ENCODE measurements at regions not wholly inside any gene's neighbourhood (a gene's known extent, or its start where the extent isn't known, plus 50 kb on each side); places are given as distances from the start of the nearest gene placed in this dataset.
"Not testable (repeated sequence)": the region's sequence is repeated elsewhere in the genome, so short reads cannot be mapped to it uniquely, and the experiment has no call there.

- Histone ChIP-seq H3K9ac (ENCODE audit: low read depth, low read length) (no peak overlapping the region), H3K9me3 (ENCODE audit: control insufficient read depth, insufficient read depth, low read length) (no peaks in the 10 kb centered on the region), H3K36me3 (ENCODE audit: insufficient read depth, low read length) (no peaks in the 10 kb centered on the region), H3K4me1 (ENCODE audit: insufficient read depth, low read length) (peaks cover 14% of the 10 kb centered on the region)
Observed at GRCh38 chr3:193822492-193823212, 229.6 kb downstream of the OPA1 start.

DNA sequence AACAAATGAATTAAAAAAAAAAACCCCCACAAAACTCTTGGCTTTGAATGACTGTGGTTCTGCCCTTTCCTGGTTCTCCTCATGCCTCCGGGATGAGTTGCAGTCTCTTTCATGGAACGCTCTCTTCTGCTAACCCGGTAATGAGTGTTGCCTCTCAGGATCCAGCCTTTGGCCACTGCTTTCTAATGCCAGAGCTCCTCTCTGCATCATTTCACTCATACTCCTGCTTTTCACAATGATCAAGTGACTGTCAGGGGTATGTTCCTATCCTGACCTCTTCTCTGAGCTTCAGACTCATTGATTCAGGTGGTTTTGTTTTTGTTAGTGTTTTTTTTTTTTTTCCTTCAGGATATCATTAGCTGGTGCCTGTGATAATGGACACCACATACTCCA is 230.2 kb downstream of the OPA1 start:
- H3K9ac ChIP-seq (ENCODE audit: low read depth, low read length); H3K36me3 ChIP-seq (ENCODE audit: insufficient read depth, low read length); H3K9me3 ChIP-seq (ENCODE audit: control insufficient read depth, insufficient read depth, low read length): not testable (repeated sequence)
- peaks cover 14% of the 10 kb centered on the region for H3K4me1 ChIP-seq (ENCODE audit: insufficient read depth, low read length)

- Histone ChIP-seq H3K9ac (ENCODE audit: low read depth, low read length) (no peak overlapping the region), H3K9me3 (ENCODE audit: control insufficient read depth, insufficient read depth, low read length) (no peaks in the 10 kb centered on the region), H3K36me3 (ENCODE audit: insufficient read depth, low read length) (no peaks in the 10 kb centered on the region), H3K4me1 (ENCODE audit: insufficient read depth, low read length) (peaks cover 14% of the 10 kb centered on the region)
Observed at GRCh38 chr3:193824365-193824764, 231.4 kb downstream of the OPA1 start.

DNA sequence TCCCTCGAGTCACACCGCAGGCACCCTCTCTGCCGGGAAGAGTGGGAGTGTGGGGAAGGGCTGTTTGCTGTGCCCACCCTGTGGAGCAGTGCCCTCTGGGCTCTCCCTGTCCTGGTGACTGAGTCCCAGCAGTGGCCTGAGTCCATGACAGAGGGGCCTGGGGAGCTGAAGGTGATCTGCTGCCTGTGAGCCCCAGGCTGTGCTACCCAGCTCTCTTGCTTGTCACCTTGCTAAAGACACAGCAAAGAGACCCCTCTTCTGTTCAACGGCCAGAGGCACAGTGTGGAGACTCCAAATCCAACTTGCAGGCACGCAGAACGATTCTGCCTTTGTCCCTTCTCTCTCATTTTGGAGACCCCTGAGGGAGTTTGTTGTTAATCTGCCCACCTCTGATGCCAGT is 232.6 kb downstream of the OPA1 start:
- H3K36me3 ChIP-seq (ENCODE audit: insufficient read depth, low read length): no peaks in the 10 kb centered on the region
- peaks cover 14% of the 10 kb centered on the region for H3K4me1 ChIP-seq (ENCODE audit: insufficient read depth, low read length)
- no peak overlapping the region for H3K9ac ChIP-seq (ENCODE audit: low read depth, low read length)
- no peaks in the 10 kb centered on the region for H3K9me3 ChIP-seq (ENCODE audit: control insufficient read depth, insufficient read depth, low read length)

GRCh38 chr3:193826159-193826795 is 233.3 kb downstream of the OPA1 start:
- Histone ChIP-seq H3K36me3 (ENCODE audit: insufficient read depth, low read length) (no peaks in the 10 kb centered on the region), H3K4me1 (ENCODE audit: insufficient read depth, low read length) (peaks cover 14% of the 10 kb centered on the region), H3K9me3 (ENCODE audit: control insufficient read depth, insufficient read depth, low read length) (no peaks in the 10 kb centered on the region), H3K9ac (ENCODE audit: low read depth, low read length) (no peak overlapping the region)

DNA sequence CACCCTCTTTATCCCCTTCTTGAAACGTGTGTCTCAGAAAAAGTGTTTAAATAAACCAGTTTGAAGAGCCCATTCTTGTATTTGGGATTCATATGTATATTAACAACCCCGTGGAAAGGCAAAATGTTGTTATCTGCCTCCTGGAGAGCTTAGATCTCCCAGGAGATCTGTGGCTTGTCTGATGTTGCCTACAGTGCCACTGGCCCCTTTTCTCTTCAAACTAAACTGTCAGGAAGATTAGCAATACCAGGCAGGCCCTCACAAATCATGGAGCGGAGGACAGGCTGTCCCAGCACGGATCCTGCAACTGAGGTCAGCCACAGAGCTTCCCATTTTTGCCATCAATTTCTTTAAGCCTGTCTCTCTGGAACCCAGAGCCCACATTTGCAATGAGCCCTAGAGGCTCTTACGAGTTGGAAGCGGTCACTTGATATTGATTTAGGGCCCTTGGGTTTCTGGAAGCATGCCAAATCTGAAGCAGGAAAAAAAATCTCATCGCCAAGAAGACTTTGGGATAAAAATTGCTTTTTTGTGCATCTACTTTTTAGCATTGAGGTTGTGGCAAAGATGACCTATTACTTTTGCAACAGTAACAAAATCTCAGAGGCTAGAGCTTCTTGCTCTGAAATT is 234.1 kb downstream of the OPA1 start:
- H3K9me3 ChIP-seq (ENCODE audit: control insufficient read depth, insufficient read depth, low read length): no peaks in the 10 kb centered on the region
- peaks cover 14% of the 10 kb centered on the region for H3K4me1 ChIP-seq (ENCODE audit: insufficient read depth, low read length)
- H3K36me3 ChIP-seq (ENCODE audit: insufficient read depth, low read length): no peaks in the 10 kb centered on the region
- no peak overlapping the region for H3K9ac ChIP-seq (ENCODE audit: low read depth, low read length)

- Histone ChIP-seq H3K4me1 (ENCODE audit: insufficient read depth, low read length) (peaks cover 14% of the 10 kb centered on the region), H3K9me3 (ENCODE audit: control insufficient read depth, insufficient read depth, low read length) (no peaks in the 10 kb centered on the region), H3K36me3 (ENCODE audit: insufficient read depth, low read length) (no peaks in the 10 kb centered on the region), H3K9ac (ENCODE audit: low read depth, low read length) (no peak overlapping the region)
Observed at GRCh38 chr3:193827871-193828270, 234.9 kb downstream of the OPA1 start.

DNA sequence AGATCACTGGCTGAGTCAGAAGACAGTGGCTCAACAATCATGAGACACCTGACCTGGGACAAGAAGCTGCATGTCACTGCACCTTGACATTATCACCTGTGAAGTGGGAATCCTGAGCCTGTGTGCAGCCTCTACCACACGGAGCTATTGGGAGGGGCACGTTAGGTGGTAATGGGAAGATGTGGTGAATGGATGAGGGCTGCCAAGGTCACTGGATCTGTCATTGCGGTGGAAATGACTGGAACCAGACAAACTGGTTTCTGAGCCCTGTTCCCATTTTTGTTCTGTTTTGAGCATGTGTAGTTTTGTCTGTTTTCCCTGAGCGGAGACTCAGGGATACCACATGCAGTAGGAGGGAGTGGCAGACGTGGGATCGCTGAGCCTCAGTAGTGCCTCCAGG is 235.5 kb downstream of the OPA1 start:
- H3K9ac ChIP-seq (ENCODE audit: low read depth, low read length): no peak overlapping the region

DNA sequence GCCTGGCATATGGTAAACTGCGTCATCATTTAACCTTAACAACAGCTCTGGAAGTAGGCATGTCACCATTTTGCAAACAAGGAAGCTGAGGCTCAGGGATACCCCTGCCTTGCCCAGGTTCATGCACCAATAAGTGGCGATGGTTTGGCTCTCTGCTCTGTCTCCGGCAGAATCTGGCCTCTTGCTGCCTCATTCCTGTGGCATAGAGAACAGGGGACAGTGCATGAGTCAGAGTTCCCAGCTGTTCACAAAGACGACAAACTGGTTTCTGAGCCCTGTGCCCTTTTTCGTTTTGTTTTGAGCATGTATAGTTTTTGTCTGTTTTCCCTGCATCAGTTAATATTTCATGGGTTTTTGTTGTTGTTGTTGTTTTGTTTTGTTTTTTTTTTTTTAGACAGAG is 236.8 kb downstream of the OPA1 start:
- Histone ChIP-seq H3K36me3 (ENCODE audit: insufficient read depth, low read length) (no peaks in the 10 kb centered on the region), H3K9me3 (ENCODE audit: control insufficient read depth, insufficient read depth, low read length) (no peaks in the 10 kb centered on the region), H3K9ac (ENCODE audit: low read depth, low read length) (no peak overlapping the region), H3K4me1 (ENCODE audit: insufficient read depth, low read length) (peaks cover 14% of the 10 kb centered on the region)

More for the DNA sequence above, 235.5 kb downstream of the OPA1 start:
- Histone ChIP-seq H3K9me3 (ENCODE audit: control insufficient read depth, insufficient read depth, low read length) (no peaks in the 10 kb centered on the region), H3K36me3 (ENCODE audit: insufficient read depth, low read length) (no peaks in the 10 kb centered on the region), H3K4me1 (ENCODE audit: insufficient read depth, low read length) (peaks cover 14% of the 10 kb centered on the region)

GRCh38 chr3:193830791-193831191 is 237.8 kb downstream of the OPA1 start:
- Histone ChIP-seq H3K9ac (ENCODE audit: low read depth, low read length) (no peak overlapping the region), H3K9me3 (ENCODE audit: control insufficient read depth, insufficient read depth, low read length) (no peaks in the 10 kb centered on the region), H3K36me3 (ENCODE audit: insufficient read depth, low read length) (no peaks in the 10 kb centered on the region), H3K4me1 (ENCODE audit: insufficient read depth, low read length) (peaks cover 14% of the 10 kb centered on the region)

GRCh38 chr3:193831495-193832455 is 238.8 kb downstream of the OPA1 start:
- H3K36me3 ChIP-seq (ENCODE audit: insufficient read depth, low read length): no peaks in the 10 kb centered on the region
- no peak overlapping the region for H3K9ac ChIP-seq (ENCODE audit: low read depth, low read length)
- H3K9me3 ChIP-seq (ENCODE audit: control insufficient read depth, insufficient read depth, low read length): no peaks in the 10 kb centered on the region
- peaks cover 6% of the 10 kb centered on the region for H3K4me1 ChIP-seq (ENCODE audit: insufficient read depth, low read length)

- Histone ChIP-seq H3K36me3 (ENCODE audit: insufficient read depth, low read length) (no peaks in the 10 kb centered on the region), H3K9me3 (ENCODE audit: control insufficient read depth, insufficient read depth, low read length) (no peaks in the 10 kb centered on the region), H3K9ac (ENCODE audit: low read depth, low read length) (no peak overlapping the region), H3K4me1 (ENCODE audit: insufficient read depth, low read length) (no peaks in the 10 kb centered on the region)
Observed at GRCh38 chr3:193832833-193833413, 239.9 kb downstream of the OPA1 start.

- Histone ChIP-seq H3K9me3 (ENCODE audit: control insufficient read depth, insufficient read depth, low read length) (no peaks in the 10 kb centered on the region), H3K9ac (ENCODE audit: low read depth, low read length) (no peak overlapping the region), H3K4me1 (ENCODE audit: insufficient read depth, low read length) (no peaks in the 10 kb centered on the region), H3K36me3 (ENCODE audit: insufficient read depth, low read length) (no peaks in the 10 kb centered on the region)
Observed at GRCh38 chr3:193833592-193833991, 240.6 kb downstream of the OPA1 start.

- H3K9ac ChIP-seq (ENCODE audit: low read depth, low read length): no peak overlapping the region
- H3K4me1 ChIP-seq (ENCODE audit: insufficient read depth, low read length): no peaks in the 10 kb centered on the region
- no peaks in the 10 kb centered on the region for H3K36me3 ChIP-seq (ENCODE audit: insufficient read depth, low read length)
- H3K9me3 ChIP-seq (ENCODE audit: control insufficient read depth, insufficient read depth, low read length): no peaks in the 10 kb centered on the region
Observed at GRCh38 chr3:193835414-193835813, 242.4 kb downstream of the OPA1 start.
